PC-9 (cell line): ENCODE measurements at regions not wholly inside any gene's neighbourhood (a gene's known extent, or its start where the extent isn't known, plus 50 kb on each side); places are given as distances from the start of the nearest gene placed in this dataset.
"Not testable (repeated sequence)": the region's sequence is repeated elsewhere in the genome, so short reads cannot be mapped to it uniquely, and the experiment has no call there.

Experiments
- EZH2 ChIP-seq: fragments of 200-600 bp; sonication (generic); IDR thresholded peaks from 2 replicates; pipeline ENCODE4 v1.8.0; 2017; ENCODE audit warnings: antibody characterized with exemption, low read depth
- TF ChIP-seq, protein P1 (sequence below): fragments of 200-600 bp; sonication (generic); conservative IDR thresholded peaks from 2 replicates; pipeline ENCODE4 v1.6.1; 2017; ENCODE audit warnings: mixed run types, antibody characterized with exemption, mild to moderate bottlenecking, moderate library complexity

DNA sequence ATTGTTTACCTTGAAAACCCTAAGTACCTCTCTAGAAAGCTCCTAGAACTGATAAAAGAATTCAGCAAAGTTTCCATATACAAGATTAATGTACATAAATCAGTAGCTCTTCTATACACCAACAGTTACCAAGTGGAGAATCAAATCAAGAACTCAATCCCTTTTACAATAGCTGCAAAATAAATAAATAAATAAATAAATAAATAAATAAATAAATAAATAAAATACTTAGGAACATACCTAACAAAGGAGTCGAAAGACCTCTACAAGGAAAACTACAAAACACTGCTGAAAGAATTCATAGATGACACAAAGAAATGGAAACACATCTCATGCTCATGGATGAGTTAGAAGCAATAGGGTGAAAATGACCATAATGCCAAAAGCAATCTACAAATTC, 452.6 kb upstream of the CBLB start:
- TF ChIP-seq, protein P1, sequence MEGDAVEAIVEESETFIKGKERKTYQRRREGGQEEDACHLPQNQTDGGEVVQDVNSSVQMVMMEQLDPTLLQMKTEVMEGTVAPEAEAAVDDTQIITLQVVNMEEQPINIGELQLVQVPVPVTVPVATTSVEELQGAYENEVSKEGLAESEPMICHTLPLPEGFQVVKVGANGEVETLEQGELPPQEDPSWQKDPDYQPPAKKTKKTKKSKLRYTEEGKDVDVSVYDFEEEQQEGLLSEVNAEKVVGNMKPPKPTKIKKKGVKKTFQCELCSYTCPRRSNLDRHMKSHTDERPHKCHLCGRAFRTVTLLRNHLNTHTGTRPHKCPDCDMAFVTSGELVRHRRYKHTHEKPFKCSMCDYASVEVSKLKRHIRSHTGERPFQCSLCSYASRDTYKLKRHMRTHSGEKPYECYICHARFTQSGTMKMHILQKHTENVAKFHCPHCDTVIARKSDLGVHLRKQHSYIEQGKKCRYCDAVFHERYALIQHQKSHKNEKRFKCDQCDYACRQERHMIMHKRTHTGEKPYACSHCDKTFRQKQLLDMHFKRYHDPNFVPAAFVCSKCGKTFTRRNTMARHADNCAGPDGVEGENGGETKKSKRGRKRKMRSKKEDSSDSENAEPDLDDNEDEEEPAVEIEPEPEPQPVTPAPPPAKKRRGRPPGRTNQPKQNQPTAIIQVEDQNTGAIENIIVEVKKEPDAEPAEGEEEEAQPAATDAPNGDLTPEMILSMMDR: not testable (repeated sequence)
- not testable (repeated sequence) for TF ChIP-seq EZH2
